ENCODE measurements at regions not wholly inside any gene's neighbourhood (a gene's known extent, or its start where the extent isn't known, plus 50 kb on each side); places are given as distances from the start of the nearest gene placed in this dataset.

- TF ChIP-seq TAF7 (optimal IDR thresholded peaks at IDR 0.05; ENCODE audit: borderline replicate concordance, low read depth, low read length) (no peak), ZNF274 (IDR thresholded peaks at IDR 0.05; ENCODE audit: borderline replicate concordance, extremely low read depth, low read length) (no peak), POLR2A (IDR thresholded peaks at IDR 0.05; ENCODE audit: control extremely low read depth in 1 of 2, low read depth in 2 of 2, low read length in 2 of 2) (no peak), CEBPB (IDR thresholded peaks at IDR 0.05; ENCODE audit: low read depth, low read length) (no peak), CTCF (IDR thresholded peaks at IDR 0.05; ENCODE audit: control extremely low read depth in 1 of 3, insufficient read depth in 1 of 3, low read depth in 1 of 3, low read length in 3 of 3) (no peak)
These were observed 1905.8 kb upstream of the ACO1 start (continued) for GRCh38 chr9:30478684-30479083.
